ENCODE measurements at regions not wholly inside any gene's neighbourhood (a gene's known extent, or its start where the extent isn't known, plus 50 kb on each side); places are given as distances from the start of the nearest gene placed in this dataset.

- intact Hi-C loops (cut with DNase I), result no loop called here
- no peak for DNase-seq
These were observed 127.5 kb downstream of the TWIST2 start for GRCh38 chr2:238975408-238975807.

GRCh38 chr2:238978497-238978896 is 130.6 kb downstream of the TWIST2 start:
- DNase-seq, result no peak
- intact Hi-C loops (cut with DNase I), result no loop called here

- intact Hi-C loops (cut with DNase I), result no loop called here
These were observed 131.8 kb downstream of the TWIST2 start for GRCh38 chr2:238979636-238980035.

GRCh38 chr2:238985041-238985729 is 137.3 kb downstream of the TWIST2 start:
- intact Hi-C loops (cut with DNase I), result no loop called here
- DNase-seq, result peak in 1 of 42 donors; percentile 20

More at GRCh38 chr2:238979636-238980035, 131.8 kb downstream of the TWIST2 start:
- no peak for DNase-seq

GRCh38 chr2:238985931-238986446 is 138.1 kb downstream of the TWIST2 start:
- intact Hi-C loops (cut with DNase I), result no loop called here
- DNase-seq, result no peak

- DNase-seq, result peak in 2 of 42 donors; percentile 5 to 18
- intact Hi-C loops (cut with DNase I), result no loop called here
These were observed 138.8 kb downstream of the TWIST2 start for GRCh38 chr2:238986491-238987351.

- peak in 1 of 42 donors; percentile 16 for DNase-seq
These were observed 139.6 kb downstream of the TWIST2 start for GRCh38 chr2:238987352-238987981.

GRCh38 chr2:238988105-238988504 is 140.2 kb downstream of the TWIST2 start:
- intact Hi-C loops (cut with DNase I), result no loop called here
- DNase-seq, result peak in 2 of 42 donors; percentile 7 to 29

More at GRCh38 chr2:238987352-238987981, 139.6 kb downstream of the TWIST2 start:
- intact Hi-C loops (cut with DNase I), result no loop called here

GRCh38 chr2:238988752-238989151 is 140.9 kb downstream of the TWIST2 start:
- DNase-seq, result peak in 2 of 42 donors; percentile 16 to 31
- intact Hi-C loops (cut with DNase I), result no loop called here

GRCh38 chr2:238989484-238989883 is 141.6 kb downstream of the TWIST2 start:
- intact Hi-C loops (cut with DNase I), result no loop called here
- DNase-seq, result peak in 41 of 42 donors; percentile 28 to 92 (median 68)

GRCh38 chr2:238994432-238994831 is 146.5 kb downstream of the TWIST2 start:
- no peak for DNase-seq
- intact Hi-C loops (cut with DNase I), result no loop called here

- intact Hi-C loops (cut with DNase I), result no loop called here
These were observed 147.0 kb downstream of the TWIST2 start for GRCh38 chr2:238994876-238995275.

GRCh38 chr2:238995634-238996033 is 147.7 kb downstream of the TWIST2 start:
- intact Hi-C loops (cut with DNase I), result no loop called here
- DNase-seq, result no peak

More at GRCh38 chr2:238994876-238995275, 147.0 kb downstream of the TWIST2 start:
- no peak for DNase-seq

GRCh38 chr2:238996331-238997136 is 148.6 kb downstream of the TWIST2 start:
- no peak for DNase-seq
- intact Hi-C loops (cut with DNase I), result no loop called here

- DNase-seq, result no peak
- intact Hi-C loops (cut with DNase I), result no loop called here
These were observed 149.2 kb downstream of the TWIST2 start for GRCh38 chr2:238997137-238997390.

GRCh38 chr2:238997684-238998083 is 149.8 kb downstream of the TWIST2 start:
- intact Hi-C loops (cut with DNase I), result no loop called here
- DNase-seq, result no peak

Measured in head of caudate nucleus (tissue), 42 donors.